Spleen (tissue), 11 donors: ENCODE measurements at regions not wholly inside any gene's neighbourhood (a gene's known extent, or its start where the extent isn't known, plus 50 kb on each side); places are given as distances from the start of the nearest gene placed in this dataset.

Source experiments
- DNase-seq: peaks from one replicate; pipeline ENCODE4 v3.0.0-alpha.2; 2020
- H3K27ac ChIP-seq, 8 donors: fragments of 200-600 bp; sonication (generic) in 7 of 8; 1 replicate in 4 of 8; 2 replicates in 4 of 8; pipeline versions ENCODE4 v1.5.0 to v1.8.0; 2016 to 2021; ENCODE audit warnings: inconsistent platforms in 4 of 8, mild to moderate bottlenecking in 4 of 8, moderate library complexity in 1 of 8
- H3K27me3 ChIP-seq, 7 donors: fragments of 200-600 bp; sonication (generic) in 6 of 7; replicated peaks in 1 of 7; 1 replicate in 4 of 7; 2 replicates in 3 of 7; pipeline versions ENCODE4 v1.5.0 to v1.8.0; 2016 to 2021; ENCODE audit warnings: inconsistent platforms in 3 of 7, mild to moderate bottlenecking in 1 of 7
- H3K36me3 ChIP-seq, 6 donors: fragments of 200-600 bp; sonication (generic) in 5 of 6; 1 replicate in 4 of 6; 2 replicates in 2 of 6; pipeline versions ENCODE4 v1.5.0 to v1.8.0; 2016 to 2021; ENCODE audit warnings: inconsistent platforms in 2 of 6
- H3K4me1 ChIP-seq, 6 donors: fragments of 200-600 bp; sonication (generic) in 5 of 6; 1 replicate in 3 of 6; 2 replicates in 3 of 6; pipeline versions ENCODE4 v1.5.0 to v1.8.0; 2016 to 2021; ENCODE audit warnings: inconsistent platforms in 3 of 6
- H3K4me3 ChIP-seq, 8 donors: fragments of 200-600 bp; sonication (generic) in 7 of 8; 1 replicate in 4 of 8; 2 replicates in 4 of 8; pipeline versions ENCODE4 v1.5.0 to v1.8.0; 2016 to 2021; ENCODE audit warnings: inconsistent platforms in 4 of 8, mild to moderate bottlenecking in 4 of 8, moderate library complexity in 2 of 8
- H3K9me3 ChIP-seq, 8 donors: fragments of 200-600 bp; sonication (generic) in 7 of 8; 1 replicate in 4 of 8; 2 replicates in 4 of 8; pipeline versions ENCODE4 v1.5.0 to v1.8.0; 2016 to 2021; ENCODE audit warnings: inconsistent platforms in 4 of 8
- POLR2A ChIP-seq, 3 donors: fragments of 450-650 bp; IDR thresholded peaks; one replicate each; pipeline ENCODE4 v1.5.1; 2017; ENCODE audit warnings: antibody characterized with exemption in 3 of 3, mild to moderate bottlenecking in 1 of 3
- POLR2AphosphoS5 ChIP-seq, 3 donors: sonication (generic); formaldehyde crosslinking; IDR thresholded peaks; one replicate each; pipeline ENCODE4 v1.5.1; 2017; ENCODE audit warnings: antibody characterized with exemption in 3 of 3
- WGBS, 5 donors: extraction: QIAGEN DNeasy Blood & Tissue Kit in 3 of 5; methylation state at CpG; one replicate each; pipeline versions ENCODE4 v1.1.5 to v1.1.7; 2013 to 2018; 5-methylcytosine and 5-hydroxymethylcytosine counted together
- intact Hi-C: fragments of 100-400 bp; cut with DNase I; formaldehyde crosslinking; loops from one replicate; pipeline ENCODE4 v1.15.0; 2023; ENCODE audit warnings: low total_unique reads
- TF ChIP-seq, protein P1 (sequence below), 11 experiments: fragments of 200-600 bp in 7 of 11; fragments of 450-650 bp in 4 of 11; sonication (generic) in 4 of 11; IDR thresholded peaks in 8 of 11; conservative IDR thresholded peaks in 3 of 11; 1 replicate in 7 of 11; 2 replicates in 4 of 11; pipeline versions ENCODE4 v1.4.0 to v1.8.0; 2016 to 2021; ENCODE audit warnings: antibody characterized with exemption in 11 of 11, inconsistent platforms in 4 of 11, mild to moderate bottlenecking in 1 of 11
- donor health status: healthy with polysubstance abuse.
- donor health status: DM: no; HTN: no; CAD: no; lungs with moderate emphysema.
- donor health status: DM: no; HTN: no; CAD: no.
- donor health status: Bipolar disorder and iron deficiency.
- donor health status: healthy.
- donor health status: DM: no; HTN: no; CAD: no.
- donor health status: DM: yes; HTN: yes; CAD: no.

DNA sequence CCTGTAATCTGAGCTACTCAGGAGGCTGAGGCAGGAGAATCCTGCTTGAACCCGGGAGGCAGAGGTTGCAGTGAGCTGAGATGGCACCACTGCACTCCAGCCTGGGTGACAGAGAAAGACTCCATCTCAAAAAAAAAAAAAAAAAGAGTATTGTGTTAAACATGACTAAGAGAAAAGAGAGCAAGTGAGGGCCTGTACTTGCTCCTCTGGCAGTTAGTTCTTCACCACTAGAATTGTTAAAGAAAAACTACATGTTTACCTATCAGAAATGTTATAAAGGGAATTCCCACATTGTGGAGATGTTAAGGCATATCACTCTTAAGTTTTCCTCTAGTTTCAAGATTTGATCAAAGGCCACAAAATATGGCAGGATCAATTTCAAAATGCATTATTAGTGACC lies 75.4 kb upstream of the LRATD1 start:
- no peaks in the 10 kb centered on the region for H3K4me1 ChIP-seq
- no peak overlapping the region for H3K4me3 ChIP-seq
- no peaks in the 10 kb centered on the region for H3K27me3 ChIP-seq
- H3K9me3 ChIP-seq = no peaks in the 10 kb centered on the region
- TF ChIP-seq POLR2A (IDR thresholded peaks at IDR 0.05) (no peak), POLR2AphosphoS5 (IDR thresholded peaks at IDR 0.05) (no peak)
- TF ChIP-seq, protein P1, sequence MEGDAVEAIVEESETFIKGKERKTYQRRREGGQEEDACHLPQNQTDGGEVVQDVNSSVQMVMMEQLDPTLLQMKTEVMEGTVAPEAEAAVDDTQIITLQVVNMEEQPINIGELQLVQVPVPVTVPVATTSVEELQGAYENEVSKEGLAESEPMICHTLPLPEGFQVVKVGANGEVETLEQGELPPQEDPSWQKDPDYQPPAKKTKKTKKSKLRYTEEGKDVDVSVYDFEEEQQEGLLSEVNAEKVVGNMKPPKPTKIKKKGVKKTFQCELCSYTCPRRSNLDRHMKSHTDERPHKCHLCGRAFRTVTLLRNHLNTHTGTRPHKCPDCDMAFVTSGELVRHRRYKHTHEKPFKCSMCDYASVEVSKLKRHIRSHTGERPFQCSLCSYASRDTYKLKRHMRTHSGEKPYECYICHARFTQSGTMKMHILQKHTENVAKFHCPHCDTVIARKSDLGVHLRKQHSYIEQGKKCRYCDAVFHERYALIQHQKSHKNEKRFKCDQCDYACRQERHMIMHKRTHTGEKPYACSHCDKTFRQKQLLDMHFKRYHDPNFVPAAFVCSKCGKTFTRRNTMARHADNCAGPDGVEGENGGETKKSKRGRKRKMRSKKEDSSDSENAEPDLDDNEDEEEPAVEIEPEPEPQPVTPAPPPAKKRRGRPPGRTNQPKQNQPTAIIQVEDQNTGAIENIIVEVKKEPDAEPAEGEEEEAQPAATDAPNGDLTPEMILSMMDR (IDR thresholded peaks at IDR 0.05 in 8 of 11, conservative IDR thresholded peaks at IDR 0.05 in 3 of 11) = no peak
- H3K36me3 ChIP-seq = no peaks in the 10 kb centered on the region
- no peak overlapping the region for H3K27ac ChIP-seq
- WGBS, 5 donors = 62 to 81% (median 73%) methylated on average over 1 of the region's 1 CpG
- intact Hi-C loops = no loop called here
- DNase-seq = no peak

DNA sequence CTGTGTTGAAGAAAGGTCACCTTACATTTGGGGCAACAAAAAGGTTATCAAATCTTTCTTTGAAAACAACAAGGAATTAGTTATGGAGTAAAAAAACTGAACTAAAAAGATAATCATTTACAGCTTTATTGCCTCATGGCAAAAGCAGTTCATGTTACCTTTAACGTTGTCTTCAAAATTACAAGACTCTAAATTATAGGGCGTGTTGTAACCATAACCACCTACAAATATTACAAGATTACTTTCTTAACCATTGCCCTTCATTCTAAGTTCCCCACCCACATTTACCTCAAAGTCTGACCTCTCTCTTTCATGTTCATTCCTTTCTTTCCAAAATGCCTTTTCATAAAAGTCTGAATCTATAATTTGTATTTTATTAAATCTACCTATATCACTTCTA lies 74.6 kb upstream of the LRATD1 start:
- H3K9me3 ChIP-seq = no peaks in the 10 kb centered on the region
- TF ChIP-seq, protein P1 (IDR thresholded peaks at IDR 0.05 in 8 of 11, conservative IDR thresholded peaks at IDR 0.05 in 3 of 11) = no peak
- TF ChIP-seq POLR2A (IDR thresholded peaks at IDR 0.05) = no peak
- no peak for TF ChIP-seq POLR2AphosphoS5 (IDR thresholded peaks at IDR 0.05)
- H3K4me1 ChIP-seq = no peaks in the 10 kb centered on the region
- H3K27me3 ChIP-seq = no peaks in the 10 kb centered on the region
- H3K4me3 ChIP-seq = no peak overlapping the region
- no peaks in the 10 kb centered on the region for H3K36me3 ChIP-seq
- no peak overlapping the region for H3K27ac ChIP-seq
- WGBS, 5 donors = 84 to 96% (median 91%) methylated on average over 2 of the region's 2 CpGs
- DNase-seq = no peak
- intact Hi-C loops = no loop called here

DNA sequence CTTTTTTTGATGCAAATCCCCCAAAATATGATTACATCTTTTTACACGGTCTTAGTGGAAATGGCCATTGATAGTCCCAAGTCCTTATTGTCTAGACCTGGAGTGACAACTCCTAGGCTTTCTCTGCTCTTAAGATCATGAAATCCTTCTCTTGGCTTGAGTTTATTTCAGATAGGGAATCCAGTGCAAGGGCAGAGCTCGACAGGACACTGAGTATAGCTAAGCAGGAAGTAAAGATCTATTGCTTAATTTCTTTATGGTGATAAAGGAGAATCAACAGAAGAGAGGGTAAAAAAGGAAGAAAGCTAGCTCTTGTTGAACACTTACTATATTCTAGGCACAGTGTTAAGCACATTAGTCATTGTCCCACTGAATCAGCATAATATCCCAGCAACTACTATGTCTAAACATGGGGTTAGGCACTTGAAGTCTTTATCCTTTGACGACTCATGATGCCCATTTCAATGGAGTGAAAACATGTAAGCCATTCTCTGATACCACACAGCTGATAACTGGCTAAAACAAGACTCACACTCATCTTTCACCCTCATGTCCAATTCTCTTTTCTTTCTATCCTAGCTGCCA lies 74.1 kb upstream of the LRATD1 start:
- Histone ChIP-seq H3K4me1 (no peaks in the 10 kb centered on the region), H3K36me3 (no peaks in the 10 kb centered on the region), H3K4me3 (no peak overlapping the region), H3K9me3 (no peaks in the 10 kb centered on the region), H3K27me3 (no peaks in the 10 kb centered on the region), H3K27ac (no peak overlapping the region)
- TF ChIP-seq, protein P1 (IDR thresholded peaks at IDR 0.05 in 8 of 11, conservative IDR thresholded peaks at IDR 0.05 in 3 of 11) = no peak
- no peak for TF ChIP-seq POLR2AphosphoS5 (IDR thresholded peaks at IDR 0.05)
- WGBS, 5 donors = 71 to 85% (median 75%) methylated on average over 3 of the region's 3 CpGs
- intact Hi-C loops = no loop called here
- DNase-seq = no peak

DNA sequence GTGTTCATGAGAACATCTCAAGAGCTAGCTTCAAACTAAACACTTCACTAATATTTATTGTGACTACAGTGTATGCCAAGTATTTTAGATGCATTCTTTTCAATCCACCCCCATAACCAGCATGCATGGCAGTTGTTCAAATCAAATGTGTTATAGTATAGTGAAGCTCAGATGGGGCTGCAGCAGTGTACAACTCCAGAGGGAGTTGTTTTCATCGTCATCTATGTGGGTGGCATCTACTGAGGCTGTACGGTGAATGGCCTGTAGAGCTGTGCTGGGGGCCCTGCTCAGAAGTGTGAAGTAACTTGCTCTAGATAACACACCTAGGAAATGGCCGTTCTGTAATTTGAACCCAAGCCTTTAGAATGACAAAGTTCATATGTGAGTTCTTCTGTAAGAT lies 71.8 kb upstream of the LRATD1 start:
- intact Hi-C loops = no loop called here
- Histone ChIP-seq H3K27me3 (no peaks in the 10 kb centered on the region), H3K4me3 (no peak overlapping the region), H3K36me3 (no peaks in the 10 kb centered on the region), H3K27ac (no peak overlapping the region), H3K4me1 (no peaks in the 10 kb centered on the region), H3K9me3 (no peaks in the 10 kb centered on the region)
- WGBS, 5 donors = 67 to 86% (median 73%) methylated on average over 3 of the region's 3 CpGs
- TF ChIP-seq POLR2AphosphoS5 (IDR thresholded peaks at IDR 0.05) = no peak
- TF ChIP-seq POLR2A (IDR thresholded peaks at IDR 0.05) = no peak
- TF ChIP-seq, protein P1 (IDR thresholded peaks at IDR 0.05 in 8 of 11, conservative IDR thresholded peaks at IDR 0.05 in 3 of 11) = no peak
- DNase-seq = no peak
